Stimulated activated CD4-positive, alpha-beta T cell treated with anti-CD3 and anti-CD28 coated beads, Interleukin-4, amount 100 ng/mL, for 1 hour (primary cell): ENCODE measurements at regions not wholly inside any gene's neighbourhood (a gene's known extent, or its start where the extent isn't known, plus 50 kb on each side); places are given as distances from the start of the nearest gene placed in this dataset.

ENCODE experiments used
- DNase-seq: peaks from one replicate; pipeline ENCODE4 v3.0.0-alpha.2; 2020

- DNase-seq: no peak
Measured at GRCh38 chr13:105334211-105334610, 1201.3 kb downstream of the EFNB2 start.

GRCh38 chr13:105333416-105333815 lies 1202.0 kb downstream of the EFNB2 start:
- no peak for DNase-seq

GRCh38 chr13:105329359-105329758 lies 1206.1 kb downstream of the EFNB2 start:
- DNase-seq: no peak

- no peak for DNase-seq
Measured at GRCh38 chr13:105328212-105328611, 1207.2 kb downstream of the EFNB2 start.

- DNase-seq: no peak
Measured at GRCh38 chr13:105327581-105328126, 1207.8 kb downstream of the EFNB2 start.

GRCh38 chr13:105319875-105320274 lies 1215.6 kb downstream of the EFNB2 start:
- DNase-seq: no peak

- no peak for DNase-seq
Measured at GRCh38 chr13:105316731-105317130, 1218.7 kb downstream of the EFNB2 start.

- DNase-seq: no peak
Measured at GRCh38 chr13:105312906-105313305, 1222.6 kb downstream of the EFNB2 start.

GRCh38 chr13:105311094-105311493 lies 1224.4 kb downstream of the EFNB2 start:
- DNase-seq: no peak

GRCh38 chr13:105307776-105308175 lies 1227.7 kb downstream of the EFNB2 start:
- DNase-seq: no peak

GRCh38 chr13:105297839-105298238 lies 1237.6 kb downstream of the EFNB2 start:
- no peak for DNase-seq

GRCh38 chr13:105291987-105292386 lies 1243.5 kb downstream of the EFNB2 start:
- DNase-seq: no peak

GRCh38 chr13:105290596-105290995 lies 1244.9 kb downstream of the EFNB2 start:
- no peak for DNase-seq

- no peak for DNase-seq
Measured at GRCh38 chr13:105285526-105285925, 1249.9 kb downstream of the EFNB2 start.

- DNase-seq: no peak
Measured at GRCh38 chr13:105282406-105283285, 1252.8 kb downstream of the EFNB2 start.

GRCh38 chr13:105278943-105279381 lies 1256.5 kb downstream of the EFNB2 start:
- no peak for DNase-seq

GRCh38 chr13:105276571-105276970 lies 1258.9 kb downstream of the EFNB2 start:
- no peak for DNase-seq

- DNase-seq: no peak
Measured at GRCh38 chr13:105273665-105274222, 1261.7 kb downstream of the EFNB2 start.

- no peak for DNase-seq
Measured at GRCh38 chr13:105272660-105273631, 1262.5 kb downstream of the EFNB2 start.

- no peak for DNase-seq
Measured at GRCh38 chr13:105266615-105267014, 1268.8 kb downstream of the EFNB2 start.

GRCh38 chr13:105262579-105262978 lies 1272.9 kb downstream of the EFNB2 start:
- DNase-seq: no peak

GRCh38 chr13:105259426-105259825 lies 1276.0 kb downstream of the EFNB2 start:
- no peak for DNase-seq

- DNase-seq: no peak
Measured at GRCh38 chr13:105255472-105255871, 1280.0 kb downstream of the EFNB2 start.
